Loucy (cell line): ENCODE measurements at regions not wholly inside any gene's neighbourhood (a gene's known extent, or its start where the extent isn't known, plus 50 kb on each side); places are given as distances from the start of the nearest gene placed in this dataset.

Experiments used
- H2AFZ ChIP-seq: fragments of 200-600 bp; sonication (generic); 2 replicates; pipeline ENCODE4 v1.6.0; 2016; ENCODE audit warnings: antibody characterized with exemption, mild to moderate bottlenecking, low read length, moderate library complexity
- H3F3A ChIP-seq: fragments of 200-600 bp; 2 replicates; pipeline ENCODE4 v1.6.0; 2016; ENCODE audit warnings: antibody characterized with exemption, low read depth, mild to moderate bottlenecking
- H3K27me3 ChIP-seq: fragments of 200-600 bp; sonication (generic); 2 replicates; pipeline ENCODE4 v1.6.1; 2014; ENCODE audit warnings: low read length, mild to moderate bottlenecking; ENCODE audit not compliant: insufficient read depth, poor library complexity, severe bottlenecking
- H3K36me3 ChIP-seq: fragments of 200-600 bp; sonication (generic); 2 replicates; pipeline ENCODE4 v1.6.1; 2016; ENCODE audit warnings: low read length; ENCODE audit not compliant: insufficient read depth
- H3K4me1 ChIP-seq: fragments of 200-600 bp; sonication (generic); 2 replicates; pipeline ENCODE4 v1.5.1; 2014; ENCODE audit warnings: low read length, mild to moderate bottlenecking; ENCODE audit not compliant: insufficient read depth, poor library complexity, severe bottlenecking
- H3K4me2 ChIP-seq: fragments of 200-600 bp; sonication (generic); 2 replicates; pipeline ENCODE4 v1.6.0; 2014; ENCODE audit warnings: antibody characterized with exemption, low read length, low read depth, mild to moderate bottlenecking; ENCODE audit not compliant: poor library complexity, severe bottlenecking
- H3K4me3 ChIP-seq: fragments of 200-600 bp; sonication (generic); 2 replicates; pipeline ENCODE4 v1.5.1; 2014; ENCODE audit warnings: low read length, mild to moderate bottlenecking, mixed read lengths; ENCODE audit not compliant: poor library complexity, severe bottlenecking
- H3K79me2 ChIP-seq: fragments of 200-600 bp; sonication (generic); 2 replicates; pipeline ENCODE4 v1.6.1; 2014; ENCODE audit warnings: low read length; ENCODE audit not compliant: insufficient read depth
- H3K9ac ChIP-seq: fragments of 200-600 bp; sonication (generic); 2 replicates; pipeline ENCODE4 v1.6.0; 2014; ENCODE audit warnings: mild to moderate bottlenecking, low read depth, low read length, moderate library complexity; ENCODE audit not compliant: poor library complexity, severe bottlenecking
- H3K9me2 ChIP-seq: fragments of 200-600 bp; sonication (generic); replicated peaks from 2 replicates; pipeline ENCODE4 v1.6.1; 2016; ENCODE audit warnings: low read depth, low read length, mixed read lengths
- H3K9me3 ChIP-seq: fragments of 200-600 bp; sonication (generic); 2 replicates; pipeline ENCODE4 v1.6.1; 2014; ENCODE audit warnings: mild to moderate bottlenecking, antibody characterized with exemption, low read length, low read depth; ENCODE audit not compliant: insufficient read depth
- H4K20me1 ChIP-seq: fragments of 200-600 bp; sonication (generic); 2 replicates; pipeline ENCODE4 v1.6.0; 2014; ENCODE audit warnings: antibody characterized with exemption, low read length, mild to moderate bottlenecking; ENCODE audit not compliant: insufficient read depth, poor library complexity, severe bottlenecking
- EZH2phosphoT487 ChIP-seq: fragments of 200-600 bp; IDR thresholded peaks from 2 replicates; pipeline ENCODE4 v1.6.1; 2018; ENCODE audit warnings: antibody characterized with exemption, mild to moderate bottlenecking, moderate library complexity, borderline replicate concordance
- TF ChIP-seq, protein P1 (sequence below): fragments of 200-600 bp; sonication (generic); conservative IDR thresholded peaks from 2 replicates; pipeline ENCODE4 v1.5.1; 2014; ENCODE audit warnings: mild to moderate bottlenecking, antibody characterized with exemption, low read length

DNA sequence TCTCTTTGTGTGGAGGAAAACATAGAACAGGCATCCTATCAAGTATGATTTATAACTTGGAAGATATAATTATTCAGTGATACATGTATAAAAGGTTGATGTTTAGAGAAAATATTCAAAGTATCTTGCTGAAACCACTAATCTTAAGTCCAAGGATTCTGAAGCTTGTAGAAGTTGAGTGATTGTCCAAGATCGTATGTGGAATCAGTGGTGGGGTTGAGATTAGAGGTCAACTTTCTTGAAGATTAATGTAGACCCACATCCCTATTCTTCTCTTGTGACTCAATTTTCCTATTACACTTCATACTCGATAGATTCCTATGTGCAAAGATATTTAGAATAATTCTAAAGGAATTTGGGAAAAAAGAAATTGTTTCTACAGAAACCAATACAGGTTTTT, 1565.9 kb upstream of the ACVR2A start:
- Histone ChIP-seq H3K9ac (no peak overlapping the region), H2AFZ (no peak overlapping the region), H3F3A (no peaks in the 10 kb centered on the region), H4K20me1 (no peaks in the 10 kb centered on the region), H3K4me1 (no peaks in the 10 kb centered on the region), H3K4me3 (no peak overlapping the region), H3K79me2 (no peaks in the 10 kb centered on the region), H3K9me2 (no peaks in the 10 kb centered on the region), H3K4me2 (no peak overlapping the region), H3K9me3 (no peaks in the 10 kb centered on the region), H3K36me3 (no peaks in the 10 kb centered on the region), H3K27me3 (no peaks in the 10 kb centered on the region)
- TF ChIP-seq, protein P1, sequence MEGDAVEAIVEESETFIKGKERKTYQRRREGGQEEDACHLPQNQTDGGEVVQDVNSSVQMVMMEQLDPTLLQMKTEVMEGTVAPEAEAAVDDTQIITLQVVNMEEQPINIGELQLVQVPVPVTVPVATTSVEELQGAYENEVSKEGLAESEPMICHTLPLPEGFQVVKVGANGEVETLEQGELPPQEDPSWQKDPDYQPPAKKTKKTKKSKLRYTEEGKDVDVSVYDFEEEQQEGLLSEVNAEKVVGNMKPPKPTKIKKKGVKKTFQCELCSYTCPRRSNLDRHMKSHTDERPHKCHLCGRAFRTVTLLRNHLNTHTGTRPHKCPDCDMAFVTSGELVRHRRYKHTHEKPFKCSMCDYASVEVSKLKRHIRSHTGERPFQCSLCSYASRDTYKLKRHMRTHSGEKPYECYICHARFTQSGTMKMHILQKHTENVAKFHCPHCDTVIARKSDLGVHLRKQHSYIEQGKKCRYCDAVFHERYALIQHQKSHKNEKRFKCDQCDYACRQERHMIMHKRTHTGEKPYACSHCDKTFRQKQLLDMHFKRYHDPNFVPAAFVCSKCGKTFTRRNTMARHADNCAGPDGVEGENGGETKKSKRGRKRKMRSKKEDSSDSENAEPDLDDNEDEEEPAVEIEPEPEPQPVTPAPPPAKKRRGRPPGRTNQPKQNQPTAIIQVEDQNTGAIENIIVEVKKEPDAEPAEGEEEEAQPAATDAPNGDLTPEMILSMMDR: no peak
- no peak for TF ChIP-seq EZH2phosphoT487

DNA sequence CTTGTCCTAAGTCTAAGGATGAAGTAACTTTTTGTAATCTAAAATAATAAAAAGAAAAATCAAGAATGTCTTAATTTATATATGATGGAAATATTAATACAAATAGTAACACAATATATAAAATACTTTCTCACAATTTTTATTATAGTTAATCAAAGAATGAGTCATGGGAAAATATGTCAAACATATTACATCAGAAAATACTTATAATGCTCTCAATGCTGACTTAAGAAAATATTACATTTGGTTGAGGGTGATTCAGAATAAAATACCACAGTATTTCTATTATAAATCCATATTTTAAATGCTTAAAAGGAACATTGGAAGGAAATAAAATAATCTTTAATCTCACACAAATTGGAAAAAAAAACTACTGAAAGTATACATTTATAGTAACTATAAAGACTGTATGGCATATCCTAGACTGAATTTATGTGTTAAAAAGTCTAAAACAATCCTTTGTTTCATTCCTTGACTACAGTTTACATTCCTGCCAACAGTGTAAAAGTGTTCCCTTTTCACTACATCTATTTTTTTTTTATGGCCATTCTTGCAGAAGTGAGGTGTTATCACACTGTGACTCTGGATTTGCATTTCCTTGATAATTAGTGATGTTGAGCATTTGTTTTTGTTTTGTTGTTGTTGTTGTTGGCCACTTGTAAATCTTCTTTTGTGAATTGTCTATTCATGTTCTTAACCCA, 1573.5 kb upstream of the ACVR2A start:
- TF ChIP-seq, protein P1: no peak
- no peak for TF ChIP-seq EZH2phosphoT487
- no peaks in the 10 kb centered on the region for H3K27me3 ChIP-seq
- no peaks in the 10 kb centered on the region for H3K36me3 ChIP-seq

DNA sequence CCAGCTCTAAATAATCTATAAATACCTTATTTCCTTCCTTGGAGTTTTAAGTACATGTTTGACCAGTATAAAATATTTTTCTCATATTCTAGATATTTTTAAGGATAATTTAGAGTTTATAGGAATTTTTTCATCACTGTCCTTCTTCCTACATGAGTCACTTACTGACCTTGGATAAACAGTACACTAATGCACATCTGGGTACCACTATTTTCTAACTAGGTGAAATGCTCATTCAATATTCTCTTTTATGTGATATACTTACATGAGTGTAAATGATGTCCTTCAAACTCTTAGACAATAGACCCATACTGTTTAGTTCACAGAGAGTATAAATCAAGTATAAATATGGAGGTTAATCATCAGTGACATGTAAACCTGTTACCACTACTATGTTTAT, 1574.2 kb upstream of the ACVR2A start:
- Histone ChIP-seq H3K4me2 (no peak overlapping the region), H3K9me3 (no peaks in the 10 kb centered on the region), H3K27me3 (no peaks in the 10 kb centered on the region), H3K9ac (no peak overlapping the region), H3F3A (no peaks in the 10 kb centered on the region), H4K20me1 (no peaks in the 10 kb centered on the region), H3K79me2 (no peaks in the 10 kb centered on the region), H3K4me1 (no peaks in the 10 kb centered on the region), H3K9me2 (no peaks in the 10 kb centered on the region), H3K36me3 (no peaks in the 10 kb centered on the region), H3K4me3 (no peak overlapping the region), H2AFZ (no peak overlapping the region)
- TF ChIP-seq EZH2phosphoT487: no peak
- TF ChIP-seq, protein P1: no peak

More for the DNA sequence above, 1573.5 kb upstream of the ACVR2A start:
- Histone ChIP-seq H3K4me1 (no peaks in the 10 kb centered on the region), H3K9me3 (no peaks in the 10 kb centered on the region), H3K9me2 (no peaks in the 10 kb centered on the region), H3K4me2 (no peak overlapping the region), H3K4me3 (no peak overlapping the region), H3K79me2 (no peaks in the 10 kb centered on the region), H2AFZ (no peak overlapping the region), H3F3A (no peaks in the 10 kb centered on the region), H3K9ac (no peak overlapping the region), H4K20me1 (no peaks in the 10 kb centered on the region)
